DOHH2 (cell line): ENCODE measurements at regions not wholly inside any gene's neighbourhood (a gene's known extent, or its start where the extent isn't known, plus 50 kb on each side); places are given as distances from the start of the nearest gene placed in this dataset.

Experiments used
- CTCF ChIP-seq: fragments of 200-600 bp; sonication (generic); IDR thresholded peaks from one replicate; pipeline ENCODE4 v1.5.1; 2014; ENCODE audit warnings: antibody characterized with exemption, mild to moderate bottlenecking, low read depth, low read length; ENCODE audit not compliant: poor library complexity, severe bottlenecking
- EZH2phosphoT487 ChIP-seq: fragments of 200-600 bp; sonication (generic); IDR thresholded peaks from 2 replicates; pipeline ENCODE4 v1.6.1; 2017; ENCODE audit warnings: borderline replicate concordance, mild to moderate bottlenecking, antibody characterized with exemption, low read length, moderate library complexity, mixed read lengths

- no peak for TF ChIP-seq CTCF
- TF ChIP-seq EZH2phosphoT487: no peak
Measured at GRCh38 chr2:49837561-49838293, 683.4 kb upstream of the FSHR start.
